Superior temporal gyrus (tissue), 1 donor: ENCODE measurements at regions not wholly inside any gene's neighbourhood (a gene's known extent, or its start where the extent isn't known, plus 50 kb on each side); places are given as distances from the start of the nearest gene placed in this dataset.
"Not testable (repeated sequence)": the region's sequence is repeated elsewhere in the genome, so short reads cannot be mapped to it uniquely, and the experiment has no call there.

Experiments
- DNase-seq: peaks from one replicate; pipeline ENCODE4 v3.0.0-alpha.2; 2016; ENCODE audit errors: extremely low spot score

DNA sequence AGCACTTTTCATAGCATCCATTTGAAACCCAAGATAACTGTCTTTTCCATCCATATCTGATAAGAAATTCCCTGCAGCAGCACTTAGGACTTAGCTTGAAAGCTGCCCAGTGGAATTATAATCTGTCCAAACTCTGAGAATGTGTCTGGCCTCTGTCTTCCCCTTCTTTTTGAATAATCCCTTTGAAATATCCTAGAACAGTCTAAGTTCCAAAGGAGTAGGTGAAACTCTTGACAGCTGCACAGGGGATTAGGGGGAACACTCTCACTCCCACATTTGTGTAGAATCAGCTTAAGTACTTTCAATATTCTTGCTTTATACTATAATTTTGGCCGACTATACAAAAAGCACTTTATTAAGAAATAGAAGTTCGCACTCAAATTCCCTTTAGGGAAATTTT lies 157.7 kb downstream of the PAPSS1 start:
- no peak for DNase-seq

- no peak for DNase-seq
Measured at GRCh38 chr4:107561481-107561880, 158.6 kb downstream of the PAPSS1 start.

- no peak for DNase-seq
Measured at GRCh38 chr4:107559653-107560052, 160.4 kb downstream of the PAPSS1 start.

GRCh38 chr4:107552306-107552705 lies 167.7 kb downstream of the PAPSS1 start:
- no peak for DNase-seq

DNA sequence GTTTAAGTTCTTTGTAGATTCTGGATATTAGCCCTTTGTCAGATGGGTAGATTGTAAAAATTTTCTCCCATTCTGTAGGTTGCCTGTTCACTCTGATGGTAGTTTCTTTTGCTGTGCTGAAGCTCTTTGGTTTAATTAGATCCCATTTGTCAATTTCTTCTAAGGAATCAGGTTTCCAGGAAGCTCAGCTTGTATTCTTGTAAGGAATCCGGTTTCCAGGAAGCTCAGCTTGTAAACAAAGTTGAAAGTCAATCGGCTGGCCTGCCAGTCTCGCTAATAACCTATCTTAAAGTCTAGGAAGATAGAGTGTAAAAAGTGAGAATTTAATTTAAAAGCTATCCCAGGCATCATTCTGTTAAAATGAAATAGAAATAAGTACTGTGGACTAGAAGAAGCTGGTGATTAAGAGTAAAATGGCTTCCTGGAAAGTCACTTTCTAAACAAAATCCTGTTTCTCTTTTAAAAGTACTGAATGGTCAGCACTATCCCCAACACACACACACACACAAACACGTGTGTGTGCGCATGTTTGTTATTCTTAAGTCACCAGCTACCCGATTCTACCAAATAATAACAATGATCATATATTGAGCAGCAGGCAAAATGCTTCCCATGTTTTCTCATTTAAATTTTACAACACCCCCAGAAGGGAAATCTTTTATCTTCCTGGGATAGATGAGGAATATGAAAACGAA lies 171.7 kb downstream of the PAPSS1 start:
- no peak for DNase-seq

DNA sequence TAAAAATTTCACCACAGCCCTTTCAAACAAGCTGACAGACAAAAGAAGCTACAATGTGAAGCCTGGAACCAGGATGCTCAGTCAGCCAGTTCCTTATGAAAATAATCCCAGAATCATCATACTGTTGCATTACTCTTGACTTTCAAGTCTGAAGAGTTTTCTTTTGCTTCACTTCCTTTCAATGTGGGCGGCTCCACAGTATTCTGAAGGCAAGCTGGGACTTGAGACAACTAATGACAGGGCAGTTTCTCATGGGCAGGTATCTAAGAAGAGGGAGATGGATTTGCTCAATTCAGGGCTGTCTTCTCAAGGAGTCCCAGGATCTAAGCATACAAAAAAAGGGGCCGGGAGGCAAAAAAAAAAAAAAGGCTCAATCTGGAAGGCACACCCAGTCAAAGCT lies 173.4 kb downstream of the PAPSS1 start:
- no peak for DNase-seq

GRCh38 chr4:107541511-107541910 lies 178.5 kb downstream of the PAPSS1 start:
- no peak for DNase-seq

GRCh38 chr4:107531927-107532326 lies 188.1 kb downstream of the PAPSS1 start:
- DNase-seq, result no peak

DNA sequence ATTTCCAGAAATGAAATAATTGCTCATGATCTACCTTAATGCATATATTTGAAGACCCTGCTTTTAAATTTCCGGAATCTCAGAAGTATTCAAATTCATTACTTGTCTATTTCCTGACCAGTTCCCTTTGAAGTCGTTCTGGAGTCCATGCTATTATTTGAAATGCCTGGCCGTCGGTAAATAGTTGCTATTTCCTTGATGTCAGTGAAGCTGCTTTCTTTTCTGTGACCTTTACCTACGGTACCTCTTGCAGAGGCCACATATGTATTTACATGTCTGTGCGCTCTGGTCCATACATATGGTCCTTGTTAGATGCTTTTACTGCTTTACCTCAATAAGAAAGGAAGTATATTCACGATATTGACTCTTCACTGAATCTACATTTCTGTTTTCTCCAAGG lies 199.7 kb downstream of the PAPSS1 start:
- DNase-seq, result no peak

- DNase-seq, result peak; percentile 53
Measured at GRCh38 chr4:107519053-107519452, 201.0 kb downstream of the PAPSS1 start.

DNA sequence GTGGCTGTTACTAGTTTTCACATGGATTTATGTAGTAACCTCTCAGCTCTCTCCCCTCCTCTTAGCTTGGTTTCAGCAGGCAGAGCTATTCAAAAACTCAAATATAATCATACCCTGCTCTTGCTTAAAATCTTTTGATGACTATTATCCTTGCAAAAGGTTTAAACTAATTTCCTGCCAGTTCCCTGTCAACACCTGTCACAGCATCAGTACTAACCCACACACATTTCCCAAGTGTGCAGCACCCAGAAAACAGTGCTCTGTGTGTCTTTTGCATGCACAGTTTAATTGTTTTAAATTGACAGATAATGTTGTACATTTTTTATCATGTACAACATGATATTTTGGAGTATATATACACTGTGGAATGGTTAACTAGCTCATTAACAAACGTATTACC lies 202.0 kb downstream of the PAPSS1 start:
- no peak for DNase-seq

- DNase-seq, result no peak
Measured at GRCh38 chr4:107512549-107512948, 207.5 kb downstream of the PAPSS1 start.

DNA sequence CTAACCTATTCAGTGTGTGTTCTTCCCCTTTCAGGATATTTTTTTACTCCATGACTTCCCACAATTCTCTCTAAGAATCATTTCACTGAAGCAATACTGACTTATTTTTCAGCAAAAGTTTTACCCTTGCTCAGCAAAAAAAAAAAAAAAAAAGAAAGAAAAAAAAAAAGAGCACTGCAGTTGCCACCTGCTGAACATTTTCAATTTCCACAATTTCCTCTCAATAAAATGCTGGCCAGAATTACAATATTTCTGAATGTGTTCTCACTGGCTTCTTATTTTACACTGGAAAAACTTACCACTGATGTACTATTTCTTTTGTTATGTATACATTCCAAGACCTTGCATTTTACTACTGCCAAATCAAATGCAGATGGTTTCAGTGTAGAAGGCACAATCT lies 210.4 kb downstream of the PAPSS1 start:
- DNase-seq, result no peak

- DNase-seq, result no peak
Measured at GRCh38 chr4:107500551-107500950, 219.5 kb downstream of the PAPSS1 start.

DNA sequence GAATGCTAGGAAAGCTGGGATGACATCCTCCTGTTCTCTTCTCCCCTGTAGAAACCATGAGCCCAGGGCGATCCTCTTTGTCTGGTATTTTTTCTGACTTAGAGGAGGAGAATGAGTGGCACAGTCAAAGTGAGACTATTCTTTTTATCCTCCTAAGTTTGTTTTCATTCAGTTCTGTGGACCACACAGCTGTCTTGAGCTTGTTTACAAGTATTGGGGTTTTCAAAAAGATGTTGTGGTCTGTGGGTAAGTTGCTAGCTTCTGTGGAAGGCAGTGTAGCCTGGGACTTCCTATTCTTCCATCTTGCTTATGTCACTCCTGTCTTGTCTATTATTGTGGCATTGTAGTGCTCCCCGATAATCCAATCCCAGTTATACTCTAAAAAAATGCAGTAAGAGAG lies 223.0 kb downstream of the PAPSS1 start:
- no peak for DNase-seq

DNA sequence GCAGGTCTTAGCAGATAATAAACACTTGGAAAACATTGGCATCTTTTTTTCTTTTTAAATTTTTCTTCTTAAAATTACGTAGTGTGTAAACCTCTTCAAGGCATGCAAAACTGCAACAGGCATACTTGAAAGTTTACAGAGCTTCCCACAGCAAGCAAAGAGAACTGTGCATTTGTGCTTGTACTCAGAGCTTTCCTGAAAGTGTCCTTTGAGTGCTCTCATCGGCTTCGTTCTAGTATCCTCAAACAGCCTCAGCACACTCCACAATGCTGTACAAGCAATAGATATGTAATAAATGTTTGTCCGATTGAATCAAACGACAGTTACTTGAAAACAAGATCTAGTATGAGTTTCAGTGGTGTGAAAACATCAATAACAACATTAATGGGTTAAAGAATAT lies 227.5 kb downstream of the PAPSS1 start:
- no peak for DNase-seq

DNA sequence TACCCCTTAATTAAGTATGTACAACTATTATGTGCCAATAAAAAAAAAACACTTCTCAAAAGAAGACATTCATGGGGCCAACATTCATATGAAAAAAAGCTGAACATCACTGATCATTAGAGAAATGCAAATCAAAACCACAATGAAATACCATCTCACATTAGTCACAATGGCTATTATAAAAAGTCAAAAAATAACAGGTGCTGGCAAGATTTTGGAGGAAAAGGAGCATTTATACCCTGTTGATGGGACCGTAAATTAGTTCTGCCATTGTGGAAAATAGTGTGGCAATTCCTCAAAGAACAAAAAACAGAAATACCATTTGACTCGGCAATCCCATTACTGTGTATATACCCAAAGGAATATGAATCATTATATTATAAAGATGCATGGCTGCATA lies 229.9 kb downstream of the PAPSS1 start:
- DNase-seq, result no peak

GRCh38 chr4:107483621-107484020 lies 236.4 kb downstream of the PAPSS1 start:
- DNase-seq, result not testable (repeated sequence)

DNA sequence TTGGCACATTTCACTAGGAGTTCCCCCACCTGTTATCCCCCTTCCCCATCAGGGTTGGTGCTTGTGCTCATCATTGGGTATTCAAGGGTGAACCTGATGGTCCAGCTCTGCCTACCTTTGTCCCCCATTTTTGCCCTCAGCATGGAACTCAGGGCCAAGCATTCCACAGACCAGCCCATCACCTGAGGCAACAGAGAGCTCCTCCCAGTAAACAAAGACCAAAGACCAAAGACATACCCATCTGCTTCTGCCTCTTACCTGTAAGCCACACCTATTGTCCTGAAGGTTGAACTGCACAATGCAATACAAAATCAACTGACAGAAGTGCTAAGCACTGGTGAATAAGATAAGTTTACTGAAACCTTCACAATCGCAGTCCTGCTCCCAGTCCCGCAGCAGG lies 237.5 kb downstream of the PAPSS1 start:
- DNase-seq, result no peak

DNA sequence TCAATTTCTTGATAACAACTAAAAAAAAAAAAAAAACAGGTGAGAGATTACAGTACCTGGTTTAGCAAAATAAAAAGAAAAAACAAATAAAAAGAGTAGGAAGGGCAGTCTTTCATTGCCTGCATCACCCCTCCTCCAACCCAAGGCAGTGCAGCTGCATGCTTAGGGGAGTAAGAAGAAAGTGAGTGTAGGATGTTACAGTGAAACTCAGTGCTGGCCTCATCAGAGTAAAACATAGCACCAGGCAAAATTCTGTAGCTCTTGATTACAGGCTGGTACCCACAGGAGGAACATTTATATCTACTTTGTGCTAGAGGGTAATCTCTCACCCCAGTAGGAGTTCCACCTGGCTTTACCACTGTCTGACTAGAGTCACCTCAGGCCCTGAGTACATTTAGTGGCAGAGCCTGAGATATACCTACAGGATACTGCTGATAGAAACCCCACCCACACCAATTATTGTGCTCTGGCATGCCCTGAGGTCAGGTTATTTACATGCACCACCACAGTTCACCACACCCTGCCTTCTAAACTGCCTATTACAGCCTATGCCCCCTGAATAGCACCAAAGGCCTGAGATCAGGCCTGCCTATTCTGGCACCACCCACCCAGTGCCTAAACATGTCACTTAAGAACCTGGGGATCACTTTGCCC lies 241.6 kb downstream of the PAPSS1 start:
- DNase-seq, result no peak

- no peak for DNase-seq
Measured at GRCh38 chr4:107473126-107473525, 246.9 kb downstream of the PAPSS1 start.

DNA sequence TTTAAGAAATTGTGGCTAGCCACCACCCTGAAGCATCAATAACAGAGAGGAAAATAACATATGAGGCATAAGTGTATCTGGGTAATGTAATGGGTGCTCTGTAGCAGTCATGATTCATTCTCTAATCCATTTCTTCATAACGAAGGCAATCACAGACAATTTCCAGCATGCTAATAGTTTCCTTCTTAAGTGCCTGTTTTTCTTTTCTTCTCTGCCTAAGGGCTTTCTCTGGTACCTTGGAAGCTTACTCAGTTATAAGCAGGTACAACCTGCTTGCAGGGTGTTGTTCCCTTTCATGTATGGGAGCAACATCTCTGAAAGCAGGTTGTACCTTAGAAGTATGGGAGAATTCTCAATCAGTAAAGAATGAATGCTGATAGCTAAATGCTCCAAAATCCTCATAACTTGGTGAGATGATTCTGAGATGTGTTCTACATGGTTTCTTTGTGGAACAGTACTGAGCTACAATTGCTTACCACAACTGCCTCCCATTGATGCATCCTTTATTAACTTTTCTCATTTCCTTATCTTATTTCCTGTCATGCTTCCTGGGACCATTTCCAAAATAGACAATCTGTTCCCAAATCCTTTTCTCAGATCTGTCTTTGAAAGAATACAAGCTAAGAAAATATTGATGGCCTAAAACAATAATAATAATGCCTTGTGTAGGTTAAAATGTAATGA lies 247.6 kb downstream of the PAPSS1 start:
- no peak for DNase-seq

DNA sequence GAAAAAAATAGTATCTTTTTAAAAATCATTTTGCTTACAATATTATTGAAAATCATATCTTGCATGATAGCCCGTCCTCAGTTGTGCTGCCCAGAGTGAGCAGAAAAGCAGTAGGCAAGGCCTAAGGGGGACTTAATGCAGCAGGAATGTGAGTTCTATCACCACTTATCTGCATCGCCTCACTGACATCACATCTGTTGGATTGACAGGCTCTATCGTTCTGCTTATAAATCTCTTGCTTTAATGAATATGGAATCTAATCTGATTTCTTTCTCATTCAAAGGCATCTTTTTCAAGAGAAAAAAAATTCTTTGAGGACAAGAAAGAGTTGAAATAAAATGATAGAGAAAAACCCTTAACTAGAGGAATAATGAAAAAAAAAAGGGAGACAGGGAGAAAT lies 249.9 kb downstream of the PAPSS1 start:
- no peak for DNase-seq
